Heart left ventricle (tissue), 13 donors: ENCODE measurements at regions not wholly inside any gene's neighbourhood (a gene's known extent, or its start where the extent isn't known, plus 50 kb on each side); places are given as distances from the start of the nearest gene placed in this dataset.

Experiments
- CTCF ChIP-seq, 12 donors: fragments of 200-600 bp; sonication (generic) in 4 of 12; IDR thresholded peaks; one replicate each; pipeline versions ENCODE4 v1.5.0 to v1.8.0; 2018 to 2022; ENCODE audit warnings: antibody characterized with exemption in 12 of 12, mild to moderate bottlenecking in 5 of 12
- POLR2A ChIP-seq, 2 donors: fragments of 450-650 bp; IDR thresholded peaks; one replicate each; pipeline ENCODE4 v1.6.1; 2017; ENCODE audit warnings: antibody characterized with exemption in 2 of 2, mild to moderate bottlenecking in 2 of 2, moderate library complexity in 2 of 2
- donor health status: ischemic (EF 13 %, LVEDD 7.1; RV severe dilation, severe dysfunction).
- donor health status: DM: no; HTN: yes; CAD: no.
- donor health status: DM: no; HTN: no; CAD: no.
- donor health status: ischemic (EF 25% LVEDD 6.9; RV normal size, moderate dysfunction).
- donor health status: ischemic (EF 25% LVEDD 5.7; RV mildly dilated, moderate dysfunction).
- donor health status: ischemic (EF 35%, LVEDD 5.7; RV mildly dilated, moderate dysfunction).
- donor health status: nonischemic (EF 11% LVEDD 7.7; RV severe dilation, severe dysfunction).
- donor health status: DM: yes; HTN: yes; CAD: no.
- donor health status: PGD.
- donor health status: ischemic (EF 29% LVEDD 5.4; RV normal size, mild dysfunction).
- donor health status: nonischemic (EF 23%, LVEDD 6.1; RV moderate dilation, normal function).

GRCh38 chrX:148161701-148162100, 180.6 kb downstream of the FMR1NB start:
- TF ChIP-seq CTCF (IDR thresholded peaks at IDR 0.05) (no peak), POLR2A (IDR thresholded peaks at IDR 0.05) (no peak)
